ENCODE measurements at regions not wholly inside any gene's neighbourhood (a gene's known extent, or its start where the extent isn't known, plus 50 kb on each side); places are given as distances from the start of the nearest gene placed in this dataset.

DNA sequence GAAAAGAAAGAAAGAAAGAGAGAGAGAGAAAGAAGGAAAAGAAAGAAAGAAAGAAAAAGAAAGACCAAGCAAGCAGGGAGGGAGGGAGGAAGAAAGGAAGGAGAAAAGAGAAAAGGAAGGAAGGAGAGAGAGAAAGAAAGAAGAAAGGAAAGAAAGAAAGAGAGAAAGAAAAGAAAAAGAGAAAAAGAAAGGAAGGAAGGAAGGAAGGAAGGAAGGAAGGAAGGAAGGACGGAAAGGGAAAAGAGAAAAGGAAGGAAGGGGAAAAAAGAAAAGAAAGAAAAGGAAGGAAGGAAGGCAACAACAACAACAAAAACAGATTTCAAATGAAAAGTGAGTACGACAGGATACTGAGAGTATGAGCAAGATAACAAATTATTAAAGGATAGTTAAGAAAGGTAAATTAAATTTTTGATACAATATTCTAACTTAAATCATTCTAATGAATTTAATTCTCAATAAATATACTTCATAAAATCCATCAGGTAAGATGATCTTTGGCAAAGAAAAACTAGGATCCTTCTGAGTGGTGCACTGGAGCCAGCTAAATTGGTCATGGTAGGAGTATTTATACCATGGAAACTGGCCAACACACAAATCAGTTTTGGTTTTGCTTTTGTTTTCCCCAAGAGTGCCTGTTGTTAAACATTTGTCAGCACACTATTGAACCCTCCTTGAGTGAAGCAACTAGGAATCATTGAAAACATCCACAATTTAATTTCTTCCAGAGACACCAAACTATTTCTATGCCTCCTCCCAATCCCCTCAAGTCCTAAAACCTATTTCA is 56.1 kb upstream of the DYRK2 start:
- no peak for DNase-seq
- TF ChIP-seq, protein P1, sequence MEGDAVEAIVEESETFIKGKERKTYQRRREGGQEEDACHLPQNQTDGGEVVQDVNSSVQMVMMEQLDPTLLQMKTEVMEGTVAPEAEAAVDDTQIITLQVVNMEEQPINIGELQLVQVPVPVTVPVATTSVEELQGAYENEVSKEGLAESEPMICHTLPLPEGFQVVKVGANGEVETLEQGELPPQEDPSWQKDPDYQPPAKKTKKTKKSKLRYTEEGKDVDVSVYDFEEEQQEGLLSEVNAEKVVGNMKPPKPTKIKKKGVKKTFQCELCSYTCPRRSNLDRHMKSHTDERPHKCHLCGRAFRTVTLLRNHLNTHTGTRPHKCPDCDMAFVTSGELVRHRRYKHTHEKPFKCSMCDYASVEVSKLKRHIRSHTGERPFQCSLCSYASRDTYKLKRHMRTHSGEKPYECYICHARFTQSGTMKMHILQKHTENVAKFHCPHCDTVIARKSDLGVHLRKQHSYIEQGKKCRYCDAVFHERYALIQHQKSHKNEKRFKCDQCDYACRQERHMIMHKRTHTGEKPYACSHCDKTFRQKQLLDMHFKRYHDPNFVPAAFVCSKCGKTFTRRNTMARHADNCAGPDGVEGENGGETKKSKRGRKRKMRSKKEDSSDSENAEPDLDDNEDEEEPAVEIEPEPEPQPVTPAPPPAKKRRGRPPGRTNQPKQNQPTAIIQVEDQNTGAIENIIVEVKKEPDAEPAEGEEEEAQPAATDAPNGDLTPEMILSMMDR (IDR thresholded peaks at IDR 0.05): no peak

DNA sequence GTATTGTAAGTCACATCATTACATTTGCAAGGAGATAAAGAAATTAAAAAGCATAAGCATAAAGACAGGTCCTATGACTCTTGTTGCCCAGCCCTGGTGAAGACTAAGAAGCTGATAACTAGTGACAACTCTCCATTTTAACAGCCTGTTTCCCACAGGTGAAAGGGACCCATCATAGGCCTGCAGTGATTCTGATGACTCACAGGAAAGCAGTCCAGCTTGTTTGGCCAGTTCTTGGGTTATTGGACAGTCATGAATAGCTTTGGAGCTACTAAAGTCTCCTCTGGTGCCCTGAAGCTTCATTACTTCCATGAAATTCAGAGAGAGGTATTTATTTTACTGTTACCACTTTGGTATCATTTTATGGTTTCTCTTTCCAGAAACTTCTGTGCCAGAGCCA is 55.5 kb upstream of the DYRK2 start:
- no peaks in the 10 kb centered on the region for H3K27me3 ChIP-seq
- no peak overlapping the region for H3K27ac ChIP-seq
- DNase-seq: no peak
- TF ChIP-seq, protein P1 (IDR thresholded peaks at IDR 0.05): no peak
- peaks cover 0 to 9% (median 2%) of the 10 kb centered on the region in 4 donors for H3K4me1 ChIP-seq
- no peaks in the 10 kb centered on the region for H3K36me3 ChIP-seq
- H3K9me3 ChIP-seq: no peaks in the 10 kb centered on the region
- intact Hi-C loops (cut with DNase I; ENCODE audit: low total_unique reads): no loop called here
- no peak overlapping the region for H3K4me3 ChIP-seq

More for the DNA sequence above, 56.1 kb upstream of the DYRK2 start:
- Histone ChIP-seq H3K27ac (no peak overlapping the region), H3K36me3 (no peaks in the 10 kb centered on the region), H3K27me3 (no peaks in the 10 kb centered on the region), H3K4me1 (peaks cover 0 to 9% (median 2%) of the 10 kb centered on the region in 4 donors), H3K4me3 (no peak overlapping the region), H3K9me3 (no peaks in the 10 kb centered on the region)
- intact Hi-C loops (cut with DNase I; ENCODE audit: low total_unique reads): no loop called here

DNA sequence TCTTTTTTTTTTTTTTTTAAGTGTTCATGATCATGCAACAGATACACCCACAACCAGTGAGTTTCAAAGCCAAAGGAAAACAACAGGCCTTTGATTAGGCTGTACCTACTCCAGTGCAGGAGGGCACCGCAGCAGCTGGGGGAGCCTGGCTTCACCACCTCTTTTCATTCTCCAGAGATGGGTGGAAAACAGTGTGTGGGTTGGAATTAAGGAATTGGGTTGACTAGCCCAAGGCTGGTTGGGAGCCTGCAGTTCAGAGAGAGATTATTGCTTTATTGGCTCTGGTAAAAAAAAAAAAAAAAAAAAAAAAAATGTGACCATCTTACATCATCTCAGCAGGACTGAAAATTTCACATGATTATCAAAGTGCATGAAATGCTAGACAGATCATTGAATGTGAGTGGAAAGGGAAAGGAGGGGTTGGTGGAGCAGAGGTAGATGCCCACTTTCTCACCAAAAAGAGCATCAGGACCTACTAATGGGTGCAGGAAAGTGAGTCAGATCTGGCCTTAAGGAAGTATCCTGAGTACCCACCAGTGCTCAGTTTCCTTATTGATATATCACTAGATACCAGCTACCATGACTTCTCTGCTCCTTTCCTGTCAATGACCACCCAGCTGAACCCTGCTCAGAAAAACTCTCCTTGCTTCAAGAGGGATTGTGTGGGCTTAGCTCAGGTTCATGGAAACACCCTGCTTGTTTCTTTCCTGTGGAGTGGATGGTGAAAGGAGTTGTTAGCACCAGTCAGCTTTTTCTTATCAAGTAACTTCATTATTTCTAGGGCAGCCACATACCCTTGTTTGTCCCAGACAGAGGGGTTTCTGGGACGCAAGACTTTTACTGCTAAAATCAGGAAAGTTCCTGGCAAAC is 54.8 kb upstream of the DYRK2 start:
- Histone ChIP-seq H3K4me3 (no peak overlapping the region), H3K4me1 (peaks cover 0 to 9% (median 2%) of the 10 kb centered on the region in 4 donors), H3K9me3 (no peaks in the 10 kb centered on the region), H3K27me3 (no peaks in the 10 kb centered on the region), H3K27ac (no peak overlapping the region), H3K36me3 (no peaks in the 10 kb centered on the region)
- no peak for DNase-seq
- intact Hi-C loops (cut with DNase I; ENCODE audit: low total_unique reads): no loop called here
- TF ChIP-seq, protein P1 (IDR thresholded peaks at IDR 0.05): no peak

DNA sequence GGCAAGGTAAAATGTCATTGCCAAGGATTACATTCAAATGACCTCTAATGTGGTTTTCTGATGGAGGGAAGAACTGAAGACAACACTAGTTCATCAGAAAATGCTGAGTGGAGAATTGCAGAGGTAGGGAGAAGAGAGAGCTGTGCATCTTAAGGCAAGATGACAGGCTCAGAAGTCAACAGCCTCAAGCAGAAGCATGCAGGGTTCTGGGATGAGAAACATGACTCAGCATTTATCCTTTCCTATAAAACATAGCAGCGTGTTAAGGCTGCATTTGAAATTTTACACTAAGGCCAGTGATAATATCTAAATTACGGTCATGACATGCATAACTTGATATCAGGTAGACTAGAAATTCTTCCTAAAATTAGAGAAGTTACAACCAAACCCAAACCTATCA is 53.7 kb upstream of the DYRK2 start:
- Histone ChIP-seq H3K27me3 (no peaks in the 10 kb centered on the region), H3K9me3 (no peaks in the 10 kb centered on the region), H3K36me3 (no peaks in the 10 kb centered on the region), H3K27ac (no peak overlapping the region), H3K4me1 (peaks cover 0 to 9% (median 2%) of the 10 kb centered on the region in 4 donors), H3K4me3 (no peak overlapping the region)
- DNase-seq: no peak
- intact Hi-C loops (cut with DNase I; ENCODE audit: low total_unique reads): no loop called here
- TF ChIP-seq, protein P1 (IDR thresholded peaks at IDR 0.05): no peak

DNA sequence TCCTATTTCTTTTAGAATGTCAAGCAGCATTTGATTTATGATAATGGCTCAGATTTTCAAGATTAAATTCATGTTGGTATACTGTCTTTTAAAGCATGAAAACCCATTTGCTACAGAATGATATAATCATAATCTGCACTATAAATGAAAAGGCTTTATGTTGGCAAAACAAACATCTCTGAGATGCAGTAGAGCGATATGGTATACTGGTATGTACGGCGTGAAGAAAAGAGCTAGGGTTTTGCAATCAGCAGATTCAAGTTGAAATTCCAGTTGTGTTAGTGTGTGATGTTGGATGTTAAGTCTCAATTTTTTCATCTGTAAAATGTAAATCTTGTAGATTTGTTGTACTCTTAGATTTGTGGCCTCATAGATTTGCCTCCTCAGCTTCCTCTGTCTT is 53.2 kb upstream of the DYRK2 start:
- no peaks in the 10 kb centered on the region for H3K27me3 ChIP-seq
- peaks cover 0 to 9% (median 2%) of the 10 kb centered on the region in 4 donors for H3K4me1 ChIP-seq
- intact Hi-C loops (cut with DNase I; ENCODE audit: low total_unique reads): no loop called here
- H3K9me3 ChIP-seq: no peaks in the 10 kb centered on the region
- TF ChIP-seq, protein P1 (IDR thresholded peaks at IDR 0.05): no peak
- no peak for DNase-seq
- H3K4me3 ChIP-seq: no peak overlapping the region
- no peaks in the 10 kb centered on the region for H3K36me3 ChIP-seq
- no peak overlapping the region for H3K27ac ChIP-seq

Measured in tibial artery (tissue), 4 donors.